MCF 10A (cell line): ENCODE measurements at regions not wholly inside any gene's neighbourhood (a gene's known extent, or its start where the extent isn't known, plus 50 kb on each side); places are given as distances from the start of the nearest gene placed in this dataset.
"Not testable (repeated sequence)": the region's sequence is repeated elsewhere in the genome, so short reads cannot be mapped to it uniquely, and the experiment has no call there.

Source experiments
- BruUV-seq: library from RNA; stranded (reverse); fragments of 400-500 nt; replicated peaks from 2 replicates; lab custom pipeline; 2021; lab: Mats Ljungman, UMichigan
- CTCF ChIA-PET: fragments of 300-600 bp; sonication (Branson Sonifier 250); formaldehyde crosslinking; extraction: SDS; loops from one replicate; lab custom pipeline; 2021; ENCODE audit warnings: antibody characterized with exemption, inconsistent platforms; lab: Yijun Ruan, JAX
- POLR2A ChIA-PET: fragments of 300-600, 350-650 bp; sonication (Branson Sonifier 250); formaldehyde crosslinking; extraction: SDS; loops from one replicate; lab custom pipeline; 2020; ENCODE audit warnings: antibody characterized with exemption, inconsistent platforms; lab: Yijun Ruan, JAX
- DNase-seq: peaks from one replicate; pipeline ENCODE4 v3.0.0-alpha.2; 2018; ENCODE audit not compliant: unreplicated experiment
- H3K27ac Mint-ChIP-seq: one replicate; pipeline ENCODE4 v1.8.0; 2022; ENCODE audit warnings: mild to moderate bottlenecking, low read depth, mixed read lengths; ENCODE audit not compliant: unreplicated experiment
- H3K27me3 Mint-ChIP-seq: one replicate; pipeline ENCODE4 v1.8.0; 2022; ENCODE audit warnings: mixed read lengths; ENCODE audit not compliant: insufficient read depth, unreplicated experiment
- H3K36me3 Mint-ChIP-seq: one replicate; pipeline ENCODE4 v1.8.0; 2022; ENCODE audit warnings: mild to moderate bottlenecking, moderate library complexity, mixed read lengths; ENCODE audit not compliant: insufficient read depth, unreplicated experiment
- H3K4me1 Mint-ChIP-seq: one replicate; pipeline ENCODE4 v1.8.0; 2022; ENCODE audit warnings: mixed read lengths; ENCODE audit not compliant: insufficient read depth, unreplicated experiment
- H3K4me3 Mint-ChIP-seq: one replicate; pipeline ENCODE4 v1.8.0; 2022; ENCODE audit warnings: mild to moderate bottlenecking, moderate library complexity, mixed read lengths; ENCODE audit not compliant: unreplicated experiment
- H3K9me3 Mint-ChIP-seq: one replicate; pipeline ENCODE4 v1.8.0; 2022; ENCODE audit warnings: mixed read lengths; ENCODE audit not compliant: unreplicated experiment
- CTCF ChIP-seq: fragments of 200-600 bp; IDR thresholded peaks from one replicate; pipeline ENCODE4 v1.8.0; 2022; ENCODE audit warnings: antibody characterized with exemption, mild to moderate bottlenecking; ENCODE audit not compliant: unreplicated experiment
- intact Hi-C: fragments of 100-400 bp; cut with micrococcal nuclease; formaldehyde crosslinking; loops from 2 replicates; pipeline ENCODE4 v1.14.1; 2022

- Mint-ChIP-seq H3K27ac (peak overlapping the region; percentile 87), H3K4me3 (peak overlapping the region; percentile 96), H3K36me3 (peaks cover 11% of the 10 kb centered on the region)
- DNase-seq, H3K27me3 Mint-ChIP-seq, POLR2A ChIA-PET, BruUV-seq, H3K9me3 Mint-ChIP-seq, CTCF ChIA-PET, H3K4me1 Mint-ChIP-seq: not testable (repeated sequence)
- intact Hi-C loops: loop anchor here (10.0 kb wide), 1 partner anchor 220 kb away; no protein-coding TSS in a partner anchor
These were observed 76.5 kb upstream of the PZP start for GRCh38 chr12:9284724-9285123.

GRCh38 chr12:9284197-9284596 is 76.0 kb upstream of the PZP start:
- DNase-seq: peak; percentile 27
- H3K4me1 Mint-ChIP-seq, CTCF ChIA-PET, POLR2A ChIA-PET, H3K27me3 Mint-ChIP-seq, H3K9me3 Mint-ChIP-seq: not testable (repeated sequence)
- peak overlapping the region; percentile 96 for H3K4me3 Mint-ChIP-seq
- intact Hi-C loops: loop anchor here (10.0 kb wide), 1 partner anchor 219 kb away; no protein-coding TSS in a partner anchor
- peaks cover 11% of the 10 kb centered on the region for H3K36me3 Mint-ChIP-seq
- TSS peak; percentile 86 for BruUV-seq
- H3K27ac Mint-ChIP-seq: peak overlapping the region; percentile 87

- intact Hi-C loops: loop anchor here (10.0 kb wide), 1 partner anchor 219 kb away; no protein-coding TSS in a partner anchor
- CTCF ChIA-PET: interaction anchor here (0.6 kb wide), 1 partner anchor 233 kb away, joined by 3 read pairs; no protein-coding TSS in a partner anchor
- peak; percentile 84 for DNase-seq
- H3K9me3 Mint-ChIP-seq, H3K27me3 Mint-ChIP-seq, POLR2A ChIA-PET, H3K4me1 Mint-ChIP-seq: not testable (repeated sequence)
- TSS peak; percentile 72 for BruUV-seq
- H3K27ac Mint-ChIP-seq: peak overlapping the region; percentile 87
- H3K4me3 Mint-ChIP-seq: peak overlapping the region; percentile 96
- peaks cover 11% of the 10 kb centered on the region for H3K36me3 Mint-ChIP-seq
These were observed 75.3 kb upstream of the PZP start for GRCh38 chr12:9283346-9284095.

- no peak for TF ChIP-seq CTCF
- CTCF ChIA-PET: interaction anchor here (1.1 kb wide), 1 partner anchor 213 kb away, joined by 5 read pairs; no protein-coding TSS in a partner anchor
- peaks cover 27% of the 10 kb centered on the region for H3K4me1 Mint-ChIP-seq
- intact Hi-C loops: no loop called here
- H3K9me3 Mint-ChIP-seq: no peaks in the 10 kb centered on the region
- POLR2A ChIA-PET: no interaction called here
- no peaks in the 10 kb centered on the region for H3K27me3 Mint-ChIP-seq
- H3K4me3 Mint-ChIP-seq: no peak overlapping the region
- no TSS peak for BruUV-seq
- no peaks in the 10 kb centered on the region for H3K36me3 Mint-ChIP-seq
- DNase-seq: no peak
- H3K27ac Mint-ChIP-seq: no peak overlapping the region
These were observed 68.8 kb upstream of the PZP start for GRCh38 chr12:9276990-9277389.

- Mint-ChIP-seq H3K9me3 (peaks cover 6% of the 10 kb centered on the region), H3K27me3 (no peaks in the 10 kb centered on the region), H3K4me1 (peaks cover 36% of the 10 kb centered on the region), H3K36me3 (no peaks in the 10 kb centered on the region), H3K27ac (peak overlapping the region; percentile 97), H3K4me3 (peak overlapping the region; percentile 4)
- POLR2A ChIA-PET: interaction anchor here (0.6 to 3.3 kb wide), 9 partner anchors 9 to 580 kb away, joined by 3 to 17 read pairs (median 3); partner anchors contain the start of gene M6PR
- no peak for TF ChIP-seq CTCF
- peak; percentile 51 for DNase-seq
- BruUV-seq: no TSS peak
- CTCF ChIA-PET: interaction anchor here (0.6 to 2.8 kb wide), 3 partner anchors 177 to 1635 kb away, joined by 3 to 5 read pairs (median 3); no protein-coding TSS in a partner anchor
- intact Hi-C loops: no loop called here
These were observed 65.1 kb upstream of the PZP start for GRCh38 chr12:9273276-9273675.
